HG03045 (cell line): ENCODE measurements at regions not wholly inside any gene's neighbourhood (a gene's known extent, or its start where the extent isn't known, plus 50 kb on each side); places are given as distances from the start of the nearest gene placed in this dataset.
"Not testable (repeated sequence)": the region's sequence is repeated elsewhere in the genome, so short reads cannot be mapped to it uniquely, and the experiment has no call there.

Source experiments
- ATAC-seq: cut with Tn5 transposase; IDR thresholded peaks from one replicate; pipeline ENCODE4 v1.9.1; 2021; ENCODE audit warnings: mild to moderate bottlenecking, moderate library complexity; ENCODE audit not compliant: unreplicated experiment

DNA sequence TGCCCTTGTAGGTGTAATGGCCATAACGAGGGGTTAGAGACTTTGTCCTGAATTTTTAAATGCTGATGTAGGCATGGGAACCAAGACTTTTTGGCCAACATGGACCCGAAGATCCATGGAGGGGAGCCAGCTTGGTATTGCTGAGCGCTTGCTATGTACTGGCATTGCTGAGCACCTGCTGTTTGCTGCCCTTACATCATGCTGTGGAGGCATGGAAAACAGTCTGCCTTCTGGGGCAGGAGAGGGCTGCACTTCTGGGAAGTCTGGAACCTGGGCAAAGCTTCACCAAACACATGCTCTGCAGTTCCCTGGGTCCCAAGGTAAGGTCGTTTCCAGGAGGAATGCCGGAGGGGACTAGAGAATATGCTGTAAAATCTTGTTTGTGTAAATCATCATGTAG is 86.3 kb upstream of the CNIH3 start:
- no peak for ATAC-seq

DNA sequence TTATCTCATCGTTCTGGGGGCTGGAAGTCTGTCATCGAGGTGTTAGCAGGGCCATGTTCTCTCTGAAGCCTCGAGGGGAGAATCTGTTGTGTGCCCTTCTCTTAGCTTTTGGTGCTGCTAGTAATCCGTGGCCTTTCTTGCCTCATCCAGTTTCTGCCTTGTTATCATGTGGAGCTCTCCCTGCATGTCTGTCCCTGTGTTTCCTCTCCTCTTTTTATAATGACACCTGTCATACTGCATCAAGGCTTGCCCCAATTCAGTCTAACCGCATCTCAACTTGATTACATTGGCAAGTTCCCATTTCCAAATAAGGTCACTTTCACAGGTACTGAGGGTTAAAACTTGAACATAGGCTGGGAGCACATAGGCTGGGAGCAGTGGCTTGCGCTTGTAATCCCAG is 82.6 kb upstream of the CNIH3 start:
- ATAC-seq = no peak

DNA sequence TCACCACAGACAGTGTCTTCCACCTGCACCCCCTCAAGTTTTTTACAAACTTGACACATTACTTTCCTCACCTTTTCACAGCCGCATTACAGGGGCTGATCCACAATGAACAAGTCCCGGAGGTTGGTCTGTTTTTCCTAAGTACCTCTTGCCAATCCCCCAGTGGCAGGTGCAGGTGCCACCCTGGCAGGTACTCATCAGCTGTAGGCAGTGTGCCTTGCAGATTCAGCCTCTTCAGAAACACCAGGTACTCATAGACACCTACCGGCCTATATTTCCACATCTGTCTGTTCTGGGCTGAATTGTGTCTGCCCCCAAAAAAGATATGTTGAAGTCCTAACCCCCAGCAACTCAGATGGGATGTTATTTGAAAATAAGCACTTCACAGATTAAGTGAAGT is 81.4 kb upstream of the CNIH3 start:
- ATAC-seq = no peak

- ATAC-seq = no peak
Measured at GRCh38 chr1:224535641-224536040, 80.5 kb upstream of the CNIH3 start.

- no peak for ATAC-seq
Measured at GRCh38 chr1:224539971-224540370, 76.1 kb upstream of the CNIH3 start.

DNA sequence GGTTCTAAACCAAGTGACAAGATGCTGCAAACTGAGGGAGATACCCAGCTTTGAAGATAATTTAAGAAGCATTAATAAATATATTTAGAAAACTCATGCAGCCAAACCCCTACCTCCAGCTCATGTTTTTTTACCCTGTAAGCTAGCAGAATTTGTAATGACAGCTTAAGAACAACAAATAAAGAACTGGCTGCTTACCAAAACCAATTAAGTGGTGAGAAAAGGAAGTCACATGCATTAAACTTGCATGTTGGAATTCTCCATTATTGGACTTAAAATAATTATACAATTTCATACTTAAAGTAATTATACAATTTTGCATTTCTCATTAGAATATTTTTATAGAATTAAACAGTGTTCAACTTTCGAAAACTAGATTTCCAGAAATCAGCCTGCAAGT is 75.6 kb upstream of the CNIH3 start:
- ATAC-seq = no peak

DNA sequence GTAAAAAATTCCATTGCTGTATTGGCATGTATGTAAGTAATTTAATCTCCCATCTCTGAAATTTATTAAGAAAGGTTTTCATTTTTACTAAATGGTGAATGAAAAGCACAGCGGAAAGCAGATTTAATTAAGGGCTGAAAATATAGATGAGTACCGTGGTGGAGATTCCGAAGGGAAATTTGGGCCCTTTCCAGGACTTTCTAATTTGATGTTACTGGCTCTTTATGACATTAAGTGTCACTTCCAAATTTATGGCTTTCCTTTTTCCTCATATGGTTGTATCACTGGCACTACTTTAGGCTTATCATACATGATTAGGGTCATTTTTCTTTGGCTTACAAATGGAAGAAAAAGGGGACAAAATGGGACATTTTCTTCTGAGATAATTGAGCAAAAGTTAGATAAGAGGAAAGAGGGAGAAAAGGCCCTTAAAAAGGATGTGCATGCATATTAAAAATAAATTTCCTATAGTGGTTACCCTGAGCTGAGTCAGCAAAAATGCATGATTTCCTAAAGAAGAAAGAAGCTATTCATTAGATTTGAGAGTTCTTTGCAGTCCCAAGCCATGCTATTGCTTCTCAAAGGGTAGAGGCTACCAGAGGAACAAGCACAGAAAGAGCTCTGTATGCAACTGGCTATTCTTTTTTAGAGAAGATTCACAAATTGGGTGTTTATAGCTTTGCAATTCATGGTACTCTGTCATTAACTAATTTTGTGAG is 74.9 kb upstream of the CNIH3 start:
- no peak for ATAC-seq

DNA sequence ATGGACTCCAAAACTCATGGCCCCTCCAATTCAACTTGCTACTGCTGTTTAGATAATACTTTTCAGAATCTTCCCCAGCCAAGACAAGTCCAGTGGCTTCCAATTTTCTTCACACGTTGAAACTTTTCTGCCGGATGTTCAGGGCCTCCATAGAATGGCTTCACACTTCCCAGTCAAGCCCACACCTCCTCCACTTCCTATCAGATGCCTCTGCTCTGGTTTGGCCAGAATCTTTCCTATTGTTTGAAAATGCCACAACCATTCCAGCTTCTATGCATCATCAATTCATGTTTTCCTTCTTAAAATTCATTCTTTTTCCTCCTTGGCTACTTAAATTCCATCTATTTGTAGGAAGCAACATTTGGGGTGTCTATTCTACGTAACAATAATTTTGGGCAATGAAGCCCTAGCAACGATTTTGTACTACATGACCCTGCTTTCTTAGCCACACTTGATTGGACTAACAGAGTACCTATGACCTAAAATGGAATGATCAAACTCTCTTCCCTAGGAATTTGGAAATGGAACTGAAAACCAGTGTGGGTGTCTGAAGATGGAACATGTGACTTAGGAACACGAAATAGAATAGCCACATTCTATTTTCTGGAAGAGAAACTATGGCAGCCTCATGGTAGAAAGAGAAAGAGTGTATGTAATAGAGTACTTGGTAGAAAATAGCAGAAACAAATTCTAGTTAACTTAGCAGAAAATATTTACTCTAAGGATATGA is 74.1 kb upstream of the CNIH3 start:
- no peak for ATAC-seq

- no peak for ATAC-seq
Measured at GRCh38 chr1:224542783-224543440, 73.2 kb upstream of the CNIH3 start.

DNA sequence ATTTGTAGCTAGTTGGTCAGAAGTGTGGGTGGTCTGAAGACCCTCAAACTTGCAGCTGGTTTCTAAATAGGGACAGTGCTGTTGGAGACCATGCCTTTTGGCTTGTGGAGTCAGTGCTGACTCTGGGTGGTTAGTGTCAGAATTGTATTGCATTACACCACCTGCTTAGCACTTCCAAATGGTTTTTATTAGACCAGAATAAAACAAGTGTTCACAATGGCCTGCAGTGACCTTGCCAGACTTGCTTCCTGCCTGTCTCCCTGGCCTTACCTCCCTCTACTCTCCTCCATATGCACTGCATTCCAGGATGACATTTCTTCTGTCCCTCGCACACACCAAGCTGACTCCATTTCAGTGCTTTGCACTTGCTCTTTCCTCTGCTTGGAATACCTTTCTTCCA is 72.7 kb upstream of the CNIH3 start:
- ATAC-seq = no peak

- no peak for ATAC-seq
Measured at GRCh38 chr1:224544346-224545110, 71.6 kb upstream of the CNIH3 start.

- ATAC-seq = no peak
Measured at GRCh38 chr1:224545571-224545970, 70.5 kb upstream of the CNIH3 start.

DNA sequence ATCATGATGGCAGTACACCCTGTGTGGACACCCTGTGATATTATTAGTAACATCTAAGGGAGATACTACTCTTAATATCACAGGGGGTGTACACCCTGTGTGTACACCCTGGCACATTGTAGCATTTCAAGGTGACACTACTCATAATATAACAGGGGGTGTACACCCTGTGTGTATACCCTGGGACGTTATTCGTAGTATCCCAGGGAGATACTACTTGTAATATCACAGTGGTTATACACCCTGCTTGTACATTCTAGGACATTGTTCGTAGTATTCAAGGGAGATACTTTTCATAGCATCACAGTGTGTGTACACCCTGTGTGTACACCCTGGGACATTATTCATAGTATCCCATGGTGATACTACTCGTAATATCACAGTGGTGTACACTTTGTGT is 67.4 kb upstream of the CNIH3 start:
- no peak for ATAC-seq

DNA sequence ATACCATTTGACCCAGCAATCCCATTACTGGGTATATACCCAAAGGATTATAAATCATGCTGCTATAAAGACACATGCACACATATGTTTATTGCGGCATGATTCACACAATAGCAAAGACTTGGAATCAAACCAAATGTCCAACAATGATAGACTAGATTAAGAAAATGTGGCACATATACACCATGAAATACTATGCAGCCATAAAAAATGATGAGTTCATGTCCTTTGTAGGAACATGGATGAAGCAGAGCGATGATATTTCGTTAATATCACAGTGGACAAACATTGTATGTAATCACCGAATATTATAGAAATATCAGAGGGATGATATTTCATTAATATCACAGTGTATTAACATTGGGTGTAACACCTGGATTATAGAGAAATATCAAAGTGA is 64.9 kb upstream of the CNIH3 start:
- not testable (repeated sequence) for ATAC-seq

GRCh38 chr1:224554056-224554455 is 62.1 kb upstream of the CNIH3 start:
- ATAC-seq = no peak

DNA sequence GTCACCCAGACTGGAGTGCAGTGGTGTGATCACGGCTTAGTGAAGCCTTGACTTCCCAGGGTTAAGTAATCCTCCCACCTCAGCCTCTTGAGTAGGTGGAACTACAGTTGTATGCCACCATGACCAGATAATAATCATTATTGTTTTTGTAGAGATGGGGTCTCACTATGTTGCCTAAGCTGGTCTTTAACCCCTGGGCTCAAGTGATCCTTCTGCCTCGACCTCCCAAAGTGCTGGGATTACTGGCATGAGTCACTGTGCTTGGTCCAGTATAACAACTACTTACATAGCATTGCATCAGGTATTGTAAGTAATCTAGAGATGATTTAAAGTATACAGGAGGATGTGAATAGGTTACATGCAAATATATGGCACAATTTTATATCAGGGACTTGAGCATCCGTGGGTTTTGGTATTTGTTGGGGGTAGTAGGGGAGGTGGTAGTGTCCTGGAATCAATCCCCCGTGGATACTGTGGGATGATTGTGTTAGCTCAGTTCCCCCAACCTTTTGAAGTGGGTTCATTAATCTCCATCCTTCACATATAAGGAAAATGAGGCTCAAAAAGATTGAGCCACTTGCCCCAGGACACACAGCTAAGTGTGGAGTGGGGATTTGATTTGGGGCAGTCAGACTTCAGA is 61.4 kb upstream of the CNIH3 start:
- no peak for ATAC-seq

GRCh38 chr1:224558904-224559303 is 57.2 kb upstream of the CNIH3 start:
- ATAC-seq = no peak

DNA sequence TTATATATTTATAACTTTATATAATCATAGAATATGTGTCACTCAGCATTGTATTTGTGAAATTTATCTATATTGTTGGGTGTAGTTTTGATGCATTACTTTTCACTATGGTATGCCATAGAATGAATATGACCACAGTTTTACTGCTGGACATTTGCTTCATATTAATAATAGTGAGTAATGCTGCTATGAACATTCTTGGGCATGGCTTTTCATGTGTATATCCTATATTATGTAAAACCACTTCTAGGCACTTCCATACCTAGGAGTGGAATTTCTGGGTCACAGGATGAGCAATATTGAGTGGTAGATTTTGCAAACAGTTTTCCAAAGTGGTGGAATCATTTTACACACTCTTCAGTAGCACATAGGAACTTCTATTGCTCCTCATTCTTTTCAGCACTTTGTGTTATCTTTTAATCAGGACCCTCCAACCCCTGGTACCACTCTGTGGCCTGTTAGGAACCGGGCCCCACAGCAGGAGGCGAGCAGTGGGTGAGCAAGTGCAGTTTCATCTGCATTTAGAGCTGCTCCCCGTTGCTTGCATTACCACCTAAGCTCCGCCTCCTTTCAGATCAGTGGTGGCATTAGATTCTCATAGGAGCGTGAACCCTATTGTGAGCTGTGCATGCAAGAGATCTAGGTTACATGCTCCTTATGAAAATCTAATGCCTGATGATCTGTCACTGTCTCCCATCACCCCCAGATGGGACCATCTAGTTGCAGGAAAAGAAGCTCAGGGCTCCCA is 56.0 kb upstream of the CNIH3 start:
- ATAC-seq = no peak

- not testable (repeated sequence) for ATAC-seq
Measured at GRCh38 chr1:224562881-224563280, 53.2 kb upstream of the CNIH3 start.

DNA sequence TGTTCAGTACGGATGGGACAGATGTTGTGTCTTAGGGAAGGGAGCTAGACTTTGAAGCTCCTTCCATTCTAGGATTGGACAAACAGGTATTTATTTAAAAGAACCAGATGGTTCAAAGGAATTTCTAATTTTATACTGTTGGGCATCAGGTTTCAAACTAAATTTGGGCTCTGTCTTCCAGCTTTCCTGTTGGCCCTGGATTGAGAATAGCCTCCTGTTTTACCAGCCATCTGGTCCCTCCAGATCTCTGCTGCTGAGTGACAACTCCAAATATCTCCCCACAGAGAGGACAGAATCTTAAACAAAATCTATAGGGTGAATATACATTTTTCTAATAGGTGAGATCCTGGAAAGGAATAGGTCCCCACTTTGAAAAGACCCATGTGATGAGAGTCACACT is 52.5 kb upstream of the CNIH3 start:
- ATAC-seq = no peak
